OCI-LY1 (cell line): ENCODE measurements at regions not wholly inside any gene's neighbourhood (a gene's known extent, or its start where the extent isn't known, plus 50 kb on each side); places are given as distances from the start of the nearest gene placed in this dataset.

Experiments
- H2AFZ ChIP-seq: fragments of 200-600 bp; sonication (generic), shearing (Covaris generic); 2 replicates; pipeline ENCODE4 v1.6.0; 2014; ENCODE audit warnings: antibody characterized with exemption, mild to moderate bottlenecking, low read length
- H3F3A ChIP-seq: fragments of 200-600 bp; sonication (generic), shearing (Covaris generic); 2 replicates; pipeline ENCODE4 v1.6.0; 2014; ENCODE audit warnings: mild to moderate bottlenecking, antibody characterized with exemption, low read length, moderate library complexity; ENCODE audit not compliant: insufficient read depth
- H3K27ac ChIP-seq: fragments of 200-600 bp; sonication (generic); 2 replicates; pipeline ENCODE4 v1.5.1; 2014; ENCODE audit warnings: low read length, mixed run types, mild to moderate bottlenecking, low read depth; ENCODE audit not compliant: poor library complexity, severe bottlenecking
- H3K27me3 ChIP-seq: fragments of 200-600 bp; sonication (generic); 2 replicates; pipeline ENCODE4 v1.6.0; 2014; ENCODE audit warnings: antibody characterized with exemption, mild to moderate bottlenecking, low read length, moderate library complexity; ENCODE audit not compliant: insufficient read depth
- H3K36me3 ChIP-seq: fragments of 200-600 bp; sonication (generic); 2 replicates; pipeline ENCODE4 v1.6.1; 2014; ENCODE audit warnings: mild to moderate bottlenecking, antibody characterized with exemption, low read length, moderate library complexity, mixed read lengths; ENCODE audit not compliant: insufficient read depth
- H3K4me1 ChIP-seq: fragments of 200-600 bp; sonication (generic); 2 replicates; pipeline ENCODE4 v1.5.1; 2014; ENCODE audit warnings: mild to moderate bottlenecking, low read length, moderate library complexity; ENCODE audit not compliant: insufficient read depth, severe bottlenecking
- H3K4me2 ChIP-seq: fragments of 200-600 bp; sonication (generic), shearing (Covaris generic); 2 replicates; pipeline ENCODE4 v1.6.1; 2014; ENCODE audit warnings: low read length
- H3K4me3 ChIP-seq: fragments of 200-600 bp; sonication (generic); 2 replicates; pipeline ENCODE4 v1.5.1; 2014; ENCODE audit warnings: low read length, low read depth, mild to moderate bottlenecking, mixed read lengths; ENCODE audit not compliant: poor library complexity, severe bottlenecking
- H3K79me2 ChIP-seq: fragments of 200-600 bp; shearing (Covaris generic); 2 replicates; pipeline ENCODE4 v1.6.1; 2016; ENCODE audit warnings: mixed run types, low read length, mixed read lengths; ENCODE audit not compliant: insufficient read depth
- H3K9ac ChIP-seq: fragments of 200-600 bp; sonication (generic), shearing (Covaris generic); 2 replicates; pipeline ENCODE4 v1.6.1; 2014; ENCODE audit warnings: mild to moderate bottlenecking, low read length, mixed read lengths
- H3K9me2 ChIP-seq: fragments of 200-600 bp; sonication (generic), shearing (Covaris generic); 2 replicates; pipeline ENCODE4 v1.6.1; 2014; ENCODE audit warnings: low read depth, mild to moderate bottlenecking, low read length, mixed read lengths
- H3K9me3 ChIP-seq: fragments of 200-600 bp; shearing (Covaris generic); 2 replicates; pipeline ENCODE4 v1.6.1; 2014; ENCODE audit warnings: low read length, mixed read lengths
- H4K20me1 ChIP-seq: fragments of 200-600 bp; sonication (generic), shearing (Covaris generic); 2 replicates; pipeline ENCODE4 v1.6.0; 2016; ENCODE audit warnings: mild to moderate bottlenecking, low read length; ENCODE audit not compliant: insufficient read depth
- CTCF ChIP-seq: fragments of 200-600 bp; sonication (generic), shearing (Covaris generic); IDR thresholded peaks from 2 replicates; pipeline ENCODE4 v1.5.1; 2017; ENCODE audit warnings: mild to moderate bottlenecking, antibody characterized with exemption, low read length, moderate library complexity, mixed read lengths
- EZH2 ChIP-seq: fragments of 200-600 bp; sonication (generic), shearing (Covaris generic); IDR thresholded peaks from 2 replicates; pipeline ENCODE4 v1.8.0; 2017; ENCODE audit warnings: borderline replicate concordance, mixed run types, mild to moderate bottlenecking, antibody characterized with exemption, low read length, moderate library complexity, mixed read lengths

- H3K4me1 ChIP-seq, result no peaks in the 10 kb centered on the region
Observed at GRCh38 chr7:84786073-84786472, 400.8 kb downstream of the SEMA3D start.

GRCh38 chr7:84784450-84784849 lies 402.4 kb downstream of the SEMA3D start:
- Histone ChIP-seq H3K9me3 (no peaks in the 10 kb centered on the region), H3K4me3 (no peak overlapping the region), H4K20me1 (no peaks in the 10 kb centered on the region), H3F3A (no peaks in the 10 kb centered on the region), H3K9me2 (0 out of 2 replicates have a peak, but pooled peaks cover 2% of the 10 kb centered on the region), H3K9ac (no peak overlapping the region), H3K36me3 (no peaks in the 10 kb centered on the region), H2AFZ (no peak overlapping the region), H3K4me2 (no peak overlapping the region), H3K4me1 (no peaks in the 10 kb centered on the region), H3K79me2 (no peaks in the 10 kb centered on the region), H3K27ac (no peak overlapping the region), H3K27me3 (no peaks in the 10 kb centered on the region)
- no peak for TF ChIP-seq CTCF
- no peak for TF ChIP-seq EZH2

More at GRCh38 chr7:84786073-84786472, 400.8 kb downstream of the SEMA3D start:
- no peaks in the 10 kb centered on the region for H3K79me2 ChIP-seq
- H2AFZ ChIP-seq, result no peak overlapping the region
- H3K27ac ChIP-seq, result no peak overlapping the region
- H3F3A ChIP-seq, result no peaks in the 10 kb centered on the region
- H3K9me2 ChIP-seq, result 0 out of 2 replicates have a peak, but pooled peaks cover 2% of the 10 kb centered on the region
- no peak overlapping the region for H3K4me2 ChIP-seq
- H3K9ac ChIP-seq, result no peak overlapping the region
- no peaks in the 10 kb centered on the region for H3K27me3 ChIP-seq
- H4K20me1 ChIP-seq, result no peaks in the 10 kb centered on the region
- H3K36me3 ChIP-seq, result no peaks in the 10 kb centered on the region
- no peak overlapping the region for H3K4me3 ChIP-seq
- TF ChIP-seq EZH2 (no peak), CTCF (no peak)
- no peaks in the 10 kb centered on the region for H3K9me3 ChIP-seq

GRCh38 chr7:84783141-84783778 lies 403.6 kb downstream of the SEMA3D start:
- no peak for TF ChIP-seq EZH2
- no peak for TF ChIP-seq CTCF
- Histone ChIP-seq H3K4me3 (no peak overlapping the region), H3K9me2 (0 out of 2 replicates have a peak, but pooled peaks cover 2% of the 10 kb centered on the region), H3F3A (no peaks in the 10 kb centered on the region), H3K9ac (no peak overlapping the region), H3K4me2 (no peak overlapping the region), H4K20me1 (no peaks in the 10 kb centered on the region), H3K4me1 (no peaks in the 10 kb centered on the region), H3K27ac (no peak overlapping the region), H3K27me3 (no peaks in the 10 kb centered on the region), H3K9me3 (no peaks in the 10 kb centered on the region), H3K79me2 (no peaks in the 10 kb centered on the region), H3K36me3 (no peaks in the 10 kb centered on the region), H2AFZ (no peak overlapping the region)
